ENCODE measurements at regions not wholly inside any gene's neighbourhood (a gene's known extent, or its start where the extent isn't known, plus 50 kb on each side); places are given as distances from the start of the nearest gene placed in this dataset.

DNA sequence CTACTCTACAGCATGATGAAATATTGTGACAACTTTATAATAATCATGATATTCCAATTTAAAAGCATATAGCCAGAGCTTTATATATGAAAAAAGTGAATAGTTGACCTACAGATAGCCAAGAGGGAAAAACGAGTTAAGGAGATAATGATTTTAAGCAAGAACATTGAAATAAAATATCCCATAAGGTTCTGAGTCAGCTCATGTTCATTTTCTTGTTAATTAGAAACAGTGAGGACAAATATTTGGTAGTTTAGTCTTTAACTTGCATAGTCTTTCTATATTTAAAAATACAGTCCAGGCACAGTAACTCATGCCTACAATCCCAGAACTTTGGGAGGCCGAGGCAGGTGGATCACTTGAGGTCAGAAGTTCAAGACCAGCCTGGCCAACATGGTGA is 55.8 kb upstream of the CDH6 start:
- DNase-seq: no peak
- ATAC-seq (replicated peaks): no peak
- H3K4me1 Mint-ChIP-seq: no peaks in the 10 kb centered on the region
- H3K4me3 Mint-ChIP-seq: no peak overlapping the region
- H3K9me3 Mint-ChIP-seq: peaks cover 0 to 3% of the 10 kb centered on the region in 2 donors
- no peaks in the 10 kb centered on the region for H3K36me3 Mint-ChIP-seq
- no peak overlapping the region for H3K27ac Mint-ChIP-seq
- no peaks in the 10 kb centered on the region for H3K27me3 Mint-ChIP-seq

- ATAC-seq (replicated peaks) (no peak), DNase-seq (no peak)
- Mint-ChIP-seq H3K9me3 (peaks cover 0 to 3% of the 10 kb centered on the region in 2 donors), H3K27me3 (no peaks in the 10 kb centered on the region), H3K27ac (no peak overlapping the region), H3K4me3 (no peak overlapping the region), H3K36me3 (no peaks in the 10 kb centered on the region), H3K4me1 (no peaks in the 10 kb centered on the region)
Observed at GRCh38 chr5:31135542-31135941, 57.9 kb upstream of the CDH6 start.

GRCh38 chr5:31133488-31133887 is 60.0 kb upstream of the CDH6 start:
- no peaks in the 10 kb centered on the region for H3K27me3 Mint-ChIP-seq
- no peaks in the 10 kb centered on the region for H3K4me1 Mint-ChIP-seq
- H3K4me3 Mint-ChIP-seq: no peak overlapping the region
- ATAC-seq (replicated peaks): no peak
- no peaks in the 10 kb centered on the region for H3K36me3 Mint-ChIP-seq
- peaks cover 3% of the 10 kb centered on the region in 2 donors for H3K9me3 Mint-ChIP-seq
- no peak overlapping the region for H3K27ac Mint-ChIP-seq
- DNase-seq: no peak

DNA sequence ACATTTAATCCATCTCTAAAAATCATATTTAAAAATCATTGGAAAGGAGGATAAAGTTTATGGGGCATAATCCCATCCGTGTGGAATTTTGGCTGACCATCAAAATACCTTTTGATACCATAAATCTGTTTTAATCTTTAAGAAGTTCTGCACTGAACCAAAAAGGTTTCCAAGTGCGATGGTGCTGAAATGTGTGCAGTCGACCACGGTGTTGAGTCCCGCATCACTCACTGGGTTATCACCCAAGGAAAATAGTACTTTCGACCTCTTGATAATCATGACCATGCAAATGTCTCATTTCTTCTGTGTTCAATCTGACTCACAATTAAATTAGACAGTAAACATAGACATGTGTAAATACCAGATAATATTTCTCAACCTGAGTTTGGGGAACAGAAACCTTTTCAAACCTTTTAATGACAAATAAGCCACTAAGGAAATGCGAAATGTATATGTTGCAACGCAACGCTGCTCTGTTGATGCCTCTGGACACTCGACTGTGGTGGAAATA is 62.0 kb upstream of the CDH6 start:
- ATAC-seq (replicated peaks): no peak
- no peak overlapping the region for H3K4me3 Mint-ChIP-seq
- H3K27ac Mint-ChIP-seq: no peak overlapping the region
- peaks cover 3 to 8% of the 10 kb centered on the region in 2 donors for H3K9me3 Mint-ChIP-seq
- no peaks in the 10 kb centered on the region for H3K27me3 Mint-ChIP-seq
- no peaks in the 10 kb centered on the region for H3K36me3 Mint-ChIP-seq
- no peak for DNase-seq
- H3K4me1 Mint-ChIP-seq: no peaks in the 10 kb centered on the region

GRCh38 chr5:31130676-31131075 is 62.8 kb upstream of the CDH6 start:
- H3K27me3 Mint-ChIP-seq: no peaks in the 10 kb centered on the region
- H3K4me1 Mint-ChIP-seq: no peaks in the 10 kb centered on the region
- H3K4me3 Mint-ChIP-seq: no peak overlapping the region
- no peaks in the 10 kb centered on the region for H3K36me3 Mint-ChIP-seq
- H3K27ac Mint-ChIP-seq: no peak overlapping the region
- DNase-seq (no peak), ATAC-seq (replicated peaks) (no peak)
- peaks cover 3 to 8% of the 10 kb centered on the region in 2 donors for H3K9me3 Mint-ChIP-seq

GRCh38 chr5:31124651-31125305 is 68.7 kb upstream of the CDH6 start:
- peaks cover 0 to 17% of the 10 kb centered on the region in 2 donors for H3K9me3 Mint-ChIP-seq
- no peaks in the 10 kb centered on the region for H3K4me1 Mint-ChIP-seq
- DNase-seq (no peak), ATAC-seq (replicated peaks) (no peak)
- H3K27ac Mint-ChIP-seq: no peak overlapping the region
- H3K4me3 Mint-ChIP-seq: no peak overlapping the region
- no peaks in the 10 kb centered on the region for H3K36me3 Mint-ChIP-seq
- no peaks in the 10 kb centered on the region for H3K27me3 Mint-ChIP-seq

- Mint-ChIP-seq H3K4me3 (no peak overlapping the region), H3K27ac (no peak overlapping the region), H3K36me3 (no peaks in the 10 kb centered on the region), H3K27me3 (no peaks in the 10 kb centered on the region), H3K9me3 (peaks cover 0 to 14% of the 10 kb centered on the region in 2 donors), H3K4me1 (no peaks in the 10 kb centered on the region)
- DNase-seq (no peak), ATAC-seq (replicated peaks) (no peak)
Observed at GRCh38 chr5:31124026-31124425, 69.5 kb upstream of the CDH6 start.

- Mint-ChIP-seq H3K4me3 (no peak overlapping the region), H3K4me1 (no peaks in the 10 kb centered on the region)
Observed at GRCh38 chr5:31122998-31123951, 70.2 kb upstream of the CDH6 start.

GRCh38 chr5:31121224-31121623 is 72.3 kb upstream of the CDH6 start:
- no peaks in the 10 kb centered on the region for H3K4me1 Mint-ChIP-seq
- no peaks in the 10 kb centered on the region for H3K36me3 Mint-ChIP-seq
- DNase-seq (no peak), ATAC-seq (replicated peaks) (no peak)
- H3K27me3 Mint-ChIP-seq: no peaks in the 10 kb centered on the region
- no peak overlapping the region for H3K4me3 Mint-ChIP-seq
- H3K27ac Mint-ChIP-seq: no peak overlapping the region
- H3K9me3 Mint-ChIP-seq: peaks cover 0 to 9% of the 10 kb centered on the region in 2 donors

More at GRCh38 chr5:31122998-31123951, 70.2 kb upstream of the CDH6 start:
- Mint-ChIP-seq H3K27ac (no peak overlapping the region), H3K9me3 (peaks cover 0 to 14% of the 10 kb centered on the region in 2 donors), H3K36me3 (no peaks in the 10 kb centered on the region), H3K27me3 (no peaks in the 10 kb centered on the region)
- ATAC-seq (replicated peaks) (no peak), DNase-seq (no peak)

DNA sequence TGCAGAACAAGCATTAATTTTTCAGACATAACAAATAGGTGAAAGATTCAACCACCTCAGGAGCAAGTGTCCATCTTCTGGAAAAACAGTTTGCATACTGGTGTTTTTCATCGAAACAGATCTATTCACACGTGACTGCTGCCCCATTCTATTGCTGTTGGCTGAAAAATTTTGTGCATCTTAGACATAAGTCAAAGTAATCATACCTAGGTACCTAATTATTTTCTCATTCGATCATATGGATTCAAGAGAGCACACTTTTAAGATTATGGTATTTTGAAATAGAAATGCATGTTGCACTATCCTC is 72.9 kb upstream of the CDH6 start:
- Mint-ChIP-seq H3K27ac (no peak overlapping the region), H3K4me3 (no peak overlapping the region), H3K9me3 (peaks cover 0 to 9% of the 10 kb centered on the region in 2 donors), H3K4me1 (no peaks in the 10 kb centered on the region), H3K36me3 (no peaks in the 10 kb centered on the region), H3K27me3 (no peaks in the 10 kb centered on the region)
- ATAC-seq (replicated peaks): no peak
- no peak for DNase-seq

GRCh38 chr5:31119938-31120641 is 73.4 kb upstream of the CDH6 start:
- DNase-seq (no peak), ATAC-seq (replicated peaks) (no peak)
- Mint-ChIP-seq H3K36me3 (no peaks in the 10 kb centered on the region), H3K4me1 (no peaks in the 10 kb centered on the region), H3K4me3 (no peak overlapping the region), H3K27me3 (no peaks in the 10 kb centered on the region), H3K27ac (no peak overlapping the region), H3K9me3 (peaks cover 0 to 9% of the 10 kb centered on the region in 2 donors)

- Mint-ChIP-seq H3K36me3 (no peaks in the 10 kb centered on the region), H3K4me3 (no peak overlapping the region), H3K9me3 (peaks cover 1 to 2% of the 10 kb centered on the region in 2 donors), H3K27ac (no peak overlapping the region), H3K4me1 (no peaks in the 10 kb centered on the region), H3K27me3 (no peaks in the 10 kb centered on the region)
- no peak for ATAC-seq (replicated peaks)
- DNase-seq: no peak
Observed at GRCh38 chr5:31116466-31117031, 76.9 kb upstream of the CDH6 start.

- H3K4me1 Mint-ChIP-seq: no peaks in the 10 kb centered on the region
- no peaks in the 10 kb centered on the region for H3K27me3 Mint-ChIP-seq
- H3K36me3 Mint-ChIP-seq: no peaks in the 10 kb centered on the region
- no peak overlapping the region for H3K27ac Mint-ChIP-seq
- DNase-seq (no peak), ATAC-seq (replicated peaks) (no peak)
- H3K4me3 Mint-ChIP-seq: no peak overlapping the region
- peaks cover 2 to 5% of the 10 kb centered on the region in 2 donors for H3K9me3 Mint-ChIP-seq
Observed at GRCh38 chr5:31114817-31115216, 78.7 kb upstream of the CDH6 start.

DNA sequence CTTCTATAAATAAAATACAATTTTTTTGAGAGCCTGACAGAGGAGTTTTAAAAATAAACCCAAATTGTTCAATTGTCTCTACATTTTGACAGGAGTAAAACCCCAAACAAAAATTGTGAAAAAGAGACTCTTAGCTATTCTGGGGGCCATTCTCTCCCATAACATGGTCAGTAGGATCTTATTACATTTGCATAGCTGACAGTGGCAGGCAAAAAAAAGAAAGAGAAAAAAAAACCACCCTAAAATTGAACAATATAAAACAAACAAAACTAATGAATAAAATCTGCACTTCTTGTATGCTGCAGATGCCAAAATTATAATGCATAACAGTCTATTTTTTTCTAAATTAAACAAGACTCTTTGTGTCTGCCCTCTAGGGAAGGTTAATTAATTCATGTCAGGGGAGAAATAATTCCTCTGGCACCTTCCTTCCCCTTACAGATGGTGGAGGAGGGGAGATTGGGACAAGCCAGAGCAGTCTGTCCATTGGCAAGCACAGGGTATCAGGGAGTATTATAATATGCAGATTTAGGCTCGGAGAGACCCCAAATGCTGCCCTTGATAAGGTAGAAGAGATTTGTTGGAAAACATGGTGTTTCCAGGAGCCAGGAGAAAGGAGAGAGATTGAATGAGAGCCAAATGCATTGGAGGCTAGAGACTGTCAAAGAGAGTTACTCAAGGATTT is 79.7 kb upstream of the CDH6 start:
- no peak overlapping the region for H3K4me3 Mint-ChIP-seq
- no peak overlapping the region for H3K27ac Mint-ChIP-seq
- no peaks in the 10 kb centered on the region for H3K4me1 Mint-ChIP-seq
- no peaks in the 10 kb centered on the region for H3K27me3 Mint-ChIP-seq
- no peaks in the 10 kb centered on the region for H3K36me3 Mint-ChIP-seq
- DNase-seq (no peak), ATAC-seq (replicated peaks) (no peak)
- H3K9me3 Mint-ChIP-seq: peaks cover 2 to 5% of the 10 kb centered on the region in 2 donors
